ENCODE measurements at regions not wholly inside any gene's neighbourhood (a gene's known extent, or its start where the extent isn't known, plus 50 kb on each side); places are given as distances from the start of the nearest gene placed in this dataset.

GRCh38 chr1:162964901-162965300 is 103.9 kb upstream of the CCDC190 start:
- DNase-seq = no peak

- DNase-seq = no peak
Observed at GRCh38 chr1:162956922-162957321, 95.9 kb upstream of the CCDC190 start.

- DNase-seq = peak; percentile 3
Observed at GRCh38 chr1:162954824-162955223, 93.8 kb upstream of the CCDC190 start.

DNA sequence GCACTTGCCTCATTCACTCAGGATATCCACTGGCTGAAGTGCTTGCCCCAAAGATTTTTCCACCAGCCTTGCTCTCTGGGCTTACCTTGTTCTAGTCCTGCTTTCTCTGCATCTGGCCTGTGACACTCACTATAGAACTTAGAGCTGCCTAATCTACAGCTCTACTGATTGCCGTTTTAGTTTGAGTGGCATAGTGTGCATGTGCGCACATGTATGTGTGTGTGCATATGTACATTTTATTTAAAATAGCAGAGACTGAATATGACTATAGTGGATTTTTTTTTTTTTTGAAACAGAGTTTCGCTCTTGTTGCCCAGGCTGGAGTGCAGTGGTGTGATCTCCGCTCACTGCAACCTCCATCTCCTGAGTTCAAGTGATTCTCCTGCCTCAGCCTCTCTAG is 92.0 kb upstream of the CCDC190 start:
- no peak for DNase-seq

- no peak for DNase-seq
Observed at GRCh38 chr1:162951553-162952315, 90.8 kb upstream of the CCDC190 start.

- DNase-seq = no peak
Observed at GRCh38 chr1:162950187-162950586, 89.2 kb upstream of the CCDC190 start.

GRCh38 chr1:162946701-162947100 is 85.7 kb upstream of the CCDC190 start:
- no peak for DNase-seq

GRCh38 chr1:162944974-162945674 is 84.1 kb upstream of the CCDC190 start:
- no peak for DNase-seq

GRCh38 chr1:162943622-162944021 is 82.6 kb upstream of the CCDC190 start:
- DNase-seq = no peak

GRCh38 chr1:162942916-162943559 is 82.1 kb upstream of the CCDC190 start:
- no peak for DNase-seq

GRCh38 chr1:162941024-162941423 is 80.0 kb upstream of the CCDC190 start:
- no peak for DNase-seq

- no peak for DNase-seq
Observed at GRCh38 chr1:162939035-162939434, 78.1 kb upstream of the CCDC190 start.

DNA sequence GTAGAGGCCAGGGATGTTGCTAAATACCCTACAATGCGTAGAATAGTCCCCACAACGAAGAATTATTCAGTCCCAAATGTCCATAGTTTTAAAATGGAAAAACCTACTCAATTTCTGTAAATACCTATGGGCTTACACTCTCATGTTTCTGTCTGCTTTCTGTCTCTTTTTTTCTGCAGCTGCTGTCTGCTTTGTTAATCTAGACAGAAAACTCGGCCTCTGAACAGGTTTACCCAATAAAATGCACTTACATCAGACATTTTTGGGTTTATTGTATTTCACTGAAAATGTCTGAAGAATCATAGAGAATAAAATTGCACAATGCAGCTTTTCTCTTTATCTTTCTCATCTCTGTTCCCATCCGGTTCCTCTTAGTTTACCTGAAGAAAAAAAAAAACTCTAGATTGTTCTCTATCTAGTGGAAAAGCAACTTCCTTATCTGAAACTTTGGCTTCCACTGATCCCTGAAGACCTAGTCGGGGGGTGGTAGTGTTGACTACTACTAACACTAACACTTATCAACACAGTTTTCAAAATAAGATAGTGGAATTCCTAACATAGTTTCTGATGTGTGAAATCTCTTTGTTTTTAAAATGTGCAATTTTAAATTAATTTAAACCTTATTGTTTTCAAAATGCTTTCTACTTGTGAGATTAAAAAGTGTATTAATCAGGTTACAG is 76.9 kb upstream of the CCDC190 start:
- no peak for DNase-seq

DNA sequence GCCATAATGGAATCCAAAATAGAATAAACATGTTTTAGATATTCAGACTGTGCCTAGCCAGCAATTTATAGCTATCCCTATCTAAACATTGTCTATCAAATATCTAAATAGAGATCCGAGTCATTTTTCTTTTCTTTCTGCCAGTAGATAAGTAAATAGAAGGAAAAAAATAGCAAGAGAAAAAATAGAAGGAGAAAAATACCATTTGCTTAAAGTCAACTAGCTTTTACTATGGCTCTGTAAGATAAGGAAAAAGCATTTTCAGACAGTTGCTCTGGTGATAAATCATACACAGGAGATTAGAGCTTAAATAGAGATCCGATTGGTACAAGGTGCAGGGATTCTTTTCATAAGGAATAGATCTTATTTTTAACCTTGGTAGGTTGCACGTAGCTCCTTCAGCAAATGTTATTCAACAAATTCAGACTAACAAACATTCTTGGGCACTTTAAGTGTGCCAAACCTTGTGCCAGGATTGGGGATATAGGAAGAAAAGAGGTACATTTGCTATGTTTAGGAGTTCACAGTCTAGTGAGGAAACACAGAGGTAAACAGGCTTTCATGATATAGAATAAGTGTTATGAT is 70.1 kb upstream of the CCDC190 start:
- DNase-seq = no peak

DNA sequence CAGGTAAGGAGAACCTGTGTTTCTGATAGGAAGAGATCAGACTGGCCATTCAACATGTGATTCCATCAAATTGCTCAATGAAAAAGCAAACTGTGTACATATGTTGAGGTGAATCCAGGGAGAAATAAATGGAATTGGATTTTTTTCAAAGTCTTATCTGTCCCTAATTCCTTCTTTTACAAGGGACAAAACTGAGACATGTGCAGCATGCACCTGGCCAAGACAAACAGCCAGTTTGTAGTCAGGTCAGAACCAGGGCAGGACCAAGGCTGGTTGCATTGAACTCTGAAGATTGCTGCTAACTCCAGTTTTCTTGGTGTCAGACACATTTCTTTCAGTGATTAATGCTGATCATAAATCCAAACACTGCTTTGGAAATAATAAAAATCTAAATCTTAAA is 69.6 kb upstream of the CCDC190 start:
- no peak for DNase-seq

DNA sequence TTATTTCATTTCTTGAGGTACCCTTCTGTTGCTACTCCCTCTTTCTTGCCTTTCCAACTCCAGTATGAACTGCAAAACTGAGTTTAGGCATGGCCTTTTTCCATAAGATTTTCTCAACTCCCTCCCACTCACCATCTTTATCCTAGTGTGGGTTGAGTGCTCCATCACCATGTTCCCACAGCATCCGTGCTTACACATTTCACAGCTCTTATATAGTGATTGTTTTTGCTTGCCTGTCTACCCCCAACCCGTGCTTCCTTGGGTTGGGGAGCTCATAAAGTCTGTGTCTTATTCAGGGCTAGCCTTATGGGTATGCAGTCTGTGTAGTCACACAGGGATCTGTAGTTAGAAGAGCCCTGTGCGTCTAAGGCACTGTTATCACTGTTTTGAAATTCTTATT is 68.2 kb upstream of the CCDC190 start:
- no peak for DNase-seq

DNA sequence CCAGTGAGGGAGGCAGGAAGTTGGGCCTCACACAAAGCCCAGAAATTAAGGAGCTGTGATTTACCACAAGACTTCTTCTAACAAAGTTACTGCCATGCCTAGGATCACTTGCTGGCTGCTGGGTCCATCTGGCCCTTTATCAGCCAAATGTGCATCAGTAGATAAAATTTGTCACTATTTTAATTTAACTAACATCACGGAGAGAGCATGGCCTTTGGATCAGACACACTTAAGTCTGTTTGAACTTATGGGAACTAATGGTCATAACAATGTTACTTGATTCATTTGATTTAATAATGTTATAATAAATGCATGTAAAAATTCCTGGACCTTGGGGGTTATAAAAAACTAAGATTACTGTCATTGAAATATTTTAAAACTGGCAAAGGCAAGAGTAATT is 67.2 kb upstream of the CCDC190 start:
- DNase-seq = no peak

DNA sequence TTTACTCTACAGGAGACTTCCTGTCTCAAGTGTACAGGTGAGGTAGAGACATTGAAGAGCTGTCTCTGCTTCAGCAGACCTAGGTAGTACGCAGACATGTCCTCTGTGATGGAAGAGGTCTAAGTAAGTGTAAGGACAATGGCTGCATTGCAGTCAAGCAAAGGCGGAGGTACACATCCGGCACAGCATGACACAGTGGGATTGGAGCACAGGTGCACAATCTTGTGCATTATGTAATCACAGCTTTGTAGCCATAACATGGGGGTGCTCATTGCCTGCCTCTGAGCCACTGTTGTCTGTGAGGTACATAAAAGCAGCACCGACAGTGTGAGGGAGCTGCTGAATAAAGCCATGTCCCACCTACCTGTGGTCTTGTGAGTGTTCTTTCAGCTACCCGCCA is 66.4 kb upstream of the CCDC190 start:
- no peak for DNase-seq

DNA sequence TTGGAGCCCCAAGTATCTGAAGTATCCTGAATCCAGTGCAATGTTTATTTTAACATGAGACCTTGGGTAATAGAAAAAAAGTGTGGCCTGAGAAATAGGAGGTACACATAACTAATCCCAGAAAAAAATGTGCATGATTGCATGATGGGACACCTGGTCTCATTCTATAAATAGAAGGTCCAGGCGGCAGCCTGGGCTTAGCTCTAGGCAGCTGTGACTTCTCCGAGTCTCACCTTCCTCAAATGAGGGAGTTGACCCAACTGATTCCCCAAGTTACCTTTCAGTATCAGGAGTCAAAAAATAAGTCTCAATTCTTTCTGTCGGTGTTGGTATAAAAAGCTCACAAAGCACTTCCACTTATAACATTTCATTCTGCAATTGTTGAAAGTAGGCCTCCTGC is 65.9 kb upstream of the CCDC190 start:
- no peak for DNase-seq

GRCh38 chr1:162924179-162924578 is 63.2 kb upstream of the CCDC190 start:
- no peak for DNase-seq

DNA sequence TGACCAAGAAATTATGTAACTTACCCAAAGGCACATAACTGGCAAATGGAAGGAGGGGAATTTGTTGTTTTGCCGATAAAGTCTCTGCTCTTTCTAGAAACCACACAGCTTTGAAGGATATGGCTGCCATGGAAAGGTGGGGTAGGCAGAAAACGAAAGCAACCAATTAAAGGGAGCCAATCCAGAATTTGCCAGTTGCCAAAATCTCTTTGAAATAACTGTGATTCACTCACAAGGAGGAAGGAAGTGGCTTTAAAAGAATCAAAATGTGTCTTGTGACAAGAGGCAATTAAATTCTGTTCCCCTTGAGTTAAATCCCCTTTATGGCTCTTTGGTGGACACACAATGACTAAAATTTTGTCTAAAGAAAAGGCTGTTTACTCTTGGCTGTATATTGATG is 61.2 kb upstream of the CCDC190 start:
- DNase-seq = peak; percentile 9

- no peak for DNase-seq
Observed at GRCh38 chr1:162921311-162921710, 60.3 kb upstream of the CCDC190 start.

GRCh38 chr1:162919034-162919433 is 58.1 kb upstream of the CCDC190 start:
- DNase-seq = peak; percentile 25

All from suppressor macrophage treated with lipopolysaccharide for 4 hours (primary cell).